GF-D8 (cell line): ENCODE measurements at regions not wholly inside any gene's neighbourhood (a gene's known extent, or its start where the extent isn't known, plus 50 kb on each side); places are given as distances from the start of the nearest gene placed in this dataset.

Experiments used
- DNase-seq: peaks from one replicate; lab custom pipeline; 2025; lab: John Stamatoyannopoulos, UW

GRCh38 chr13:86737334-86737932 is 933.7 kb upstream of the SLITRK5 start:
- DNase-seq = no peak

DNA sequence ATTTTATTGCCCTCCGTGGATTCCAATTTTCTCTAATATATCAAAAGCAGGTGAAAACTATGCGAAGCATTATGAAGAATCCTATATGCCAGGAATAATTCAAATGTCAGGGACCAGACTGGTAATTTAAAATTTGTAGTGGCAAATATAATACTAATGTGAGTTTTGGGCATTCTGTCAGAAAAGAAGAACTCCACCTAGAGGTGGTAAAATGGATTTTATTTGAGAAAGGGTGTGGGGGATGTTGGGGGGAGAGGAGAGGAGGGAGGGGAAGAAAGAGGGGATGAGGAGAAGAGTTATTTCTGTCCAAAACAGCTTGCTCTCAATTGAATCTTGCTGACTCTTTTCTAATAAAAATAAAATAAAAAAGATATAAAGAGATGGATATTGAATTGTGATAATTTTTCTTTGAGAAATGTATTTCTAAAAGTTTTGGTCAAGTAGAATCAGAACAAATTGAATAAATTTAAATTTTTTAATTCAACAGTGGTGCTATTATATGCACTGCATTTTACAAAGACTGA is 929.3 kb upstream of the SLITRK5 start:
- no peak for DNase-seq

DNA sequence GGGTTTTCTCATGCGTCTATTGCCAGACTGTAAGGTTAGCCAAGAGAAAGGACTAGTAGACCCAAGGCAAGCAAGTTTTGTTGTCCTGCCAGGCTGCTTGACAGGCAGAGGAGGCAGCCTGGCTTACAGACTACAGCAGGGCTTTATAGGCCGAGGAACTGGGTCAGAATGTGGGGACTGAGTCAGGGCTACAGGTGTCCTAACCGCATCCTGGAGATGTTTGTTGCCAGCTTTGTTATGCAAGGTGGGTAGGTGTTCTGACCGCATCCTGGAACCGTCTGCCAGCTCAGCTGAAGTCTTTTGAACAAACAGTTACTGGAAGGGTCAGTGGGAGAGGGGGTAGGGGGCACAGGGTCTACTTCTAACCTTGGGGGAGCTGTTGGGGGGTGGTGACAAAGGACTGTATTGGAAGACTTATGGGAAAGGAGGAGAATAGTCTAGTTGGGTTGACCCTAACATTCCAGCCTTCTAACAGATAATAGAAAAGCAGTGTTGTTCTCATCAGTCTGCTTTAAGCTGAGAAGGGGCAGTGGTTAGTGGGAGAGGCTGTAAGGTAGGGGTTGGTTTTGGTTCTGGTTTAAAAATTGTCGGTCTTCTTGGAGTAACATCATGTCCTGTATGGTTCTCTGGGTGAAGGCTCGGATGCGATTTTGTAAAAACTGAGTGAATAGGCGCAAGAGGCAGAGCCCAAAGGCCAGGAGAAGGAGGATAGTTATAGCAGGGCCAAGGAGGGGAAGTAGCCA is 913.8 kb upstream of the SLITRK5 start:
- no peak for DNase-seq

DNA sequence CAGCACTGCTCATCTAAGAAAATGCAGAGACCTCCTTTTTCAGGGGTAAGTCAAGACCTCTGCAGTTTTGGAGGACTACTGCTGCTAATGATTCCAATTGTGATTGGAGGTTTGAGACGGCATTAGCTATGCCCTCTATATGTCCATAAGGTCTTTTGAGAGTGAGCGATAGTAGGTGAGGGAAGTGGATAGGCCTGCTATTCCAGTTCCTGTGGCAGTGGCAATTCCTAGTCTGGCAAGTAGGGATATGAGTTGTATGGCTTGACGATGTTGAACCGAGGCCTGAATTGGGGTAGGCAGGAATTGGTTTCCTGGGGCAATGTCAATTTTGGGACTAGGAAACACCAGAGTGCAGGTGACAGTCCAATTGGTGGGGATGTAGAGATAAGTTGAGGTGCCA is 913.1 kb upstream of the SLITRK5 start:
- DNase-seq = no peak

GRCh38 chr13:86760620-86761019 is 910.6 kb upstream of the SLITRK5 start:
- no peak for DNase-seq

DNA sequence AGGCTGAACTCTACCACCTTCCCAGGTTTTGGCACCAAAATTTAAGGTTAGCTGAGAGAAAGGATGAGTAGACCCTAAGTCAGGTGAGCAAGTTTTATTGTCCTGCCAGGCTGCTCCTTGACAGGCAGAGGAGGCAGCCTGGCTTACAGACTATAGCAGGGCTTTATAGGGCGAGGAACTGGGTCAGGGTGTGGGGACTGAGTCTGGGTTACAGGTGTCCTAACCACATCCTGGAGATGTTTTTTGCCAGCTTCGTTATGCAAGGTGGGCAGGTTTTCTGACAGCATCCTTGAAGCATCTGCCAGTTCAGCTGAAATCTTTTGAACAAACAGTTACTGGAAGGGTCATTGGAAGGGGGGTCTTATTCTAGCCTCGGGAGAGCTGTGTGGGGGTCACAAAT is 905.7 kb upstream of the SLITRK5 start:
- no peak for DNase-seq

DNA sequence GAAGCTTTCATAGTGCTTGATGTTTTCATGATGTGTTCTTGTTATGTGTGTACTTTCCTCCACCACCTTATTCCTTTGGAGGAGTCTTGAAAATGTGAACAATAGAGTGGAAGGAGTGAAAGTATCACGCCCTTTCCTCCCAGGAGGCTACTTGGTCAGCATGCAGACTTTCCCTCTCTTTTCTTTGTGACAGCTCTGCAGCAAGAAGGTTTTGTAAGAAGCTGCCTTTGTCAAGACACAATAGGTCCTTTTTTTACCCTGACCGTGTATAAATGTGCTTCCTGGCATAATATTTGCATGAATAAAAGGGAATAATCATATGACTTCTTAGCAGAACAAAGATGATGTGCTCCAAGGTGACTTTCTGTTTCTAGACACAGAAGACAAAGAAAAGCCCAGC is 882.6 kb upstream of the SLITRK5 start:
- DNase-seq = no peak

GRCh38 chr13:86792153-86792651 is 879.0 kb upstream of the SLITRK5 start:
- DNase-seq = no peak

GRCh38 chr13:86795858-86796257 is 875.3 kb upstream of the SLITRK5 start:
- no peak for DNase-seq

DNA sequence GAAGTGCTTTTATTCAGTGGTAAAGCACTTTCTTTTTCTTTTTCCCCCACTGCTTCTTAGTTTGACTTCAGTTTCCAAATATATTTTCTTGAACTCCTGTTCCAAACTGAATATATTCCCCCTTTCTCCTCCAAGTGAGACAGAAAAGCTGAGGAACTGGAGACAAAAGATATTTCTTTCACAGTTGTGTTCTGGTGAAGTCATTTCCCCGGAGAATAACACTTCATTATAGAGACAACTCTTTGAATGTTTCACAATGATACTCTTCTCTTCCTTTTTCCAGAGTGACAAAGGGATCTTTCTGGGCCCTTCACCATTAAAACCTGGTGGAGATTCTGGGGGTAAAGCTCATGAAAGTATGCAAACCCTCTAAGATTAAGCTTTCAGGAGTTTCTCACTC is 860.8 kb upstream of the SLITRK5 start:
- no peak for DNase-seq

- DNase-seq = no peak
These were observed 858.0 kb upstream of the SLITRK5 start for GRCh38 chr13:86813198-86813597.

DNA sequence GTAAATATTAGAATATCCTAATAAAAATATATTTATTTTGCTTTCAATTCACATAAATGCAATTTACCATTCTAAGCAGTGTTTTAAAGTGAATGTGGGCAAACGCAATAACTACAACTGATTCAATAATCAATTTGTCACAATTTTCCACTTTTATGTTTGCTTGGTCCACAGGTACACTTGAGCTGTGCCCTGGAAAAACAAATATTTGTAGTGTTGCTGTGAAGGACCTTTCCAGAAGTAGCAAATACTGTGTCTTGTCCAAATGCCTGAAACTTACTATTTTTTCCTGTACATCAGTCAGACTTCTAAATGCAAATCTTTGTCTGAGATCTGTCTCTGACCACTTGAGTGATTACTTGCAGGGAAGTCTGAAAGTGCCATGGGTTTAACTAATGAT is 845.8 kb upstream of the SLITRK5 start:
- DNase-seq = no peak

DNA sequence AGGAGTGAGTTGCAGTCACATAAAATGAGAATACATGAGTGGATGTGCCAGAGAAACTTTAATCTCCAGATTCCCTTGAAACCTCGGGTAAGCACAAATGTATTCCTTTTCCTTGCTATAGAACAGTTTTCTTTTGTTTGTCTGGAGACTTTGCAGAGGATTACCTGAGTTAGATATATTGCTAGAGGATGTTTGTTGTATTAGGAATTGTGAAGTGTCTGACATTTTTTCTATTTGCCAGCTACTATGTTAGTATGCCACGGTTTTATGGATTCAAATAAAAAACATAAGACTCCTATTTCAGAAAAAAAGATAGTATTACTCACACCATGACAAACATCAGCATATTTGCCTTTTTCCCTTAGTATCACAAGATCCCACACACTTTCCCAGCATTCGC is 844.9 kb upstream of the SLITRK5 start:
- no peak for DNase-seq

GRCh38 chr13:86830046-86830445 is 841.1 kb upstream of the SLITRK5 start:
- DNase-seq = no peak

GRCh38 chr13:86831084-86831483 is 840.1 kb upstream of the SLITRK5 start:
- DNase-seq = no peak

DNA sequence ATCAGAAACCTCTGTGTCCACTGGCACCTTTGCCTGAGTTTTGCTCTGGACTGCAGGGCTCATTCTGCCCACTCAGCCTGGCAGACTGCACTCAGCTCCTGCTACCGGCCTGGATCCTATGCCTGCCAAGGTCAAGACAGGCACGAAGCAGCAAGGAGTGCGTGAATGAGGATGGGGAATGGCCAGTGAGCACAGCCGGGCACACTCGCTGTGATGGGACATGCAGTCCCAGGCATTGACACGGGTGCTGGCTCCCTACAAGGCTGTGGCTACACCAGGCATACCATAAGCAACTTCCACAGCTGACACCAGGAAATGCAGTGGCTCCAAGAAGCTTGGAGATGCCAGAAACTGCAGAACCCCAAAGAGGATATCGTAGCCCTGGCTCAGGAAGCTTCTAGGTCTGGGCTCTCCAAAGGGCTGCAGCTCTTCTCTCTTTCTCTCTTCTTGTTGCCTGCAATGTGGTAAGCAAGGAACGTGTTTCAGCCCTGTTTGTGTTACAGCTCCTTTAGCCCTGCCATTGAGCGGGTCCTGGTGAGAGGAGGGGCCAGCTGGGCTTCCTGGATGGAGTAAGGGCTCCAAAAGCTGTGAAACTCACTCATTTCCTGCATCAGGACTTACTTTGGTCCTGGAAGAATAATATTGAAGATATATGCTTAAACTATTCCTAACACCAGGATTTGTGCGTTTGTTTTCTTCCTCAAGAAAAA is 832.6 kb upstream of the SLITRK5 start:
- DNase-seq = no peak

- no peak for DNase-seq
These were observed 832.0 kb upstream of the SLITRK5 start for GRCh38 chr13:86839221-86839620.

- no peak for DNase-seq
These were observed 830.6 kb upstream of the SLITRK5 start for GRCh38 chr13:86840250-86841191.

GRCh38 chr13:86841264-86841663 is 829.9 kb upstream of the SLITRK5 start:
- no peak for DNase-seq

GRCh38 chr13:86846501-86846900 is 824.7 kb upstream of the SLITRK5 start:
- DNase-seq = no peak

GRCh38 chr13:86848716-86849115 is 822.5 kb upstream of the SLITRK5 start:
- DNase-seq = no peak

GRCh38 chr13:86856991-86857390 is 814.2 kb upstream of the SLITRK5 start:
- DNase-seq = no peak
